Putamen (tissue), 1 donor: ENCODE measurements at regions not wholly inside any gene's neighbourhood (a gene's known extent, or its start where the extent isn't known, plus 50 kb on each side); places are given as distances from the start of the nearest gene placed in this dataset.

Experiments used
- DNase-seq: peaks from one replicate; pipeline ENCODE4 v3.0.0-alpha.2; 2016; ENCODE audit warnings: low spot score

GRCh38 chr16:25311039-25311438, 53.4 kb upstream of the ZKSCAN2 start:
- DNase-seq, result no peak
